Skeletal muscle satellite cell (primary cell): ENCODE measurements at regions not wholly inside any gene's neighbourhood (a gene's known extent, or its start where the extent isn't known, plus 50 kb on each side); places are given as distances from the start of the nearest gene placed in this dataset.

Experiments used
- H3K27me3 ChIP-seq: 2 replicates; pipeline ENCODE4 v1.7.0; 2013; ENCODE audit warnings: low read length; ENCODE audit not compliant: control insufficient read depth, insufficient read depth
- H3K36me3 ChIP-seq: 2 replicates; pipeline ENCODE4 v1.7.0; 2013; ENCODE audit warnings: mild to moderate bottlenecking, control low read depth, low read length; ENCODE audit not compliant: insufficient read depth
- H3K4me1 ChIP-seq: 2 replicates; pipeline ENCODE4 v1.7.0; 2013; ENCODE audit warnings: low read length; ENCODE audit not compliant: control insufficient read depth, insufficient read depth
- H3K4me2 ChIP-seq: 2 replicates; pipeline ENCODE4 v1.7.0; 2013; ENCODE audit warnings: mild to moderate bottlenecking, low read length
- H3K4me3 ChIP-seq: 2 replicates; pipeline ENCODE4 v1.7.0; 2013; ENCODE audit warnings: low read length
- H3K9ac ChIP-seq: 2 replicates; pipeline ENCODE4 v1.7.0; 2013; ENCODE audit warnings: mild to moderate bottlenecking, low read depth, low read length, moderate library complexity
- H3K9me3 ChIP-seq: replicated peaks from 2 replicates; pipeline ENCODE4 v1.7.0; 2013; ENCODE audit warnings: mild to moderate bottlenecking, control low read depth, low read length

DNA sequence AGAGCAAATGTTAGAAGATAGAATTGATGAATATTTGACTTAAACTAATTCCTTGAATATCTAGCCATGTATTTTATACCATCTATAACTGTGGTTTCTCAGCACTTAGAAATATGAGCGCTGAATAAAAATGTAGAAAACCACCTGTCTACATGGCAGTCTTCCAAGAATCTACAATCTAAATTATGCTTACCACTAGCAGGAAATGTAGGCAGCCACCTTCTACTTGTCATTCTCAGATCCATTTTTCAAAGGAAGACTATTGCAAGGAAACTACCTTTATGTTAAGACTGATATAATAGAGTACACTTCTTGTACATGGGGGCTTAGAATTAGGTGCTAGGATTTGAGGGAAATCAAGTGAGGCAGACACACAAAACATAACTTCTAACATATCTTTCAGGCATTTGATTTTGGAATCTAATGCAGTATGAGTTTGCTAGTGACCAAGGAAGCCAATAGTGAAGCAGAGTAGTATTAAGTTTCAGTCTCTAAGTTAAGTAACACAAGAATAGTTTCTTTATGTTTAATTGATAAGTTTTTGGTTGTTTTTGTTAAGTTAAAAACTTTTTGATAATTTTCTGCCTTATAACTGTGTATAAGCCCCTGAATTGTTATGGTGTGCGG, 175.9 kb upstream of the ITGA4 start:
- Histone ChIP-seq H3K4me2 (no peak overlapping the region), H3K4me3 (no peak overlapping the region), H3K9ac (no peak overlapping the region), H3K36me3 (no peaks in the 10 kb centered on the region), H3K27me3 (no peaks in the 10 kb centered on the region), H3K9me3 (no peaks in the 10 kb centered on the region), H3K4me1 (no peaks in the 10 kb centered on the region)

DNA sequence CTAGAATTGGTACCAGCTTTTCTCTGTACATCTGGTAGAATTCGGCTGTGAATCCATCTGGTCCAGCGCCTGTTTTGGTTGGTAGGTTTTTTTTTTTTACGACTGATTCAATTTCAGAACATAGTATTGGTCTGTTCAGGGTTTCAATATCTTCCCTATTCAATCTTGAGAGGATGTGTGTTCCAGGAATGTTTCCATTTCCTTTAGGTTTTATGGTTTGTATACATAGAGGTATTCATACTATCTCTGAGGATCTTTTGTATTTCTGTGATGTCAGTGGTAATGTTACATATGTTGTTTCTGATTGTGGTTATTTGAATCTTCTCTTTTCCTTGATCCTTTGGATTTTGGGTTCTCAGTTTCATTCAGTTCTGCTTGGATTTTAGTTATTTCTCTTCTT, 172.1 kb upstream of the ITGA4 start:
- H3K4me1 ChIP-seq: no peaks in the 10 kb centered on the region
- H3K9me3 ChIP-seq: no peaks in the 10 kb centered on the region
- no peaks in the 10 kb centered on the region for H3K27me3 ChIP-seq
- H3K36me3 ChIP-seq: no peaks in the 10 kb centered on the region
- no peak overlapping the region for H3K4me2 ChIP-seq
- H3K4me3 ChIP-seq: no peak overlapping the region
- H3K9ac ChIP-seq: no peak overlapping the region

DNA sequence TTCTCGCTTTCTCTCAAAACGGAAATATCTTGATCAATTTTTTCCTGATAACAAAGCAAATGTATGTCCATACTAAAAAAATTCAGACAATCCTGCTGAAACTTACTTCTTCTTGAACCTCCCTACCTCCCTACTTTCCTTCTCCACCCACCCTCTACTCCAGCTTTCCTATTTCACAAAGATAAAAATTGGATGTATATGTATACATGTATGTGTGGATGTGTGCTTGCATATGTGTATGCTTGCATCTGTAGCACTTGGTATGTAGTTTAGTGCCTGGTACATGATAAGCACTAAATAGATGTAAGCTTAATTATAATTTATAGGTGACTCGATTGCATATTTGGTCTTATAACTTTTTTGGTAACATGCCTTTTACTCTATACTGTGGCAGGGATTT, 167.5 kb upstream of the ITGA4 start:
- Histone ChIP-seq H3K36me3 (no peaks in the 10 kb centered on the region), H3K9ac (no peak overlapping the region), H3K4me3 (no peak overlapping the region), H3K9me3 (no peaks in the 10 kb centered on the region), H3K4me2 (no peak overlapping the region), H3K27me3 (no peaks in the 10 kb centered on the region), H3K4me1 (no peaks in the 10 kb centered on the region)

DNA sequence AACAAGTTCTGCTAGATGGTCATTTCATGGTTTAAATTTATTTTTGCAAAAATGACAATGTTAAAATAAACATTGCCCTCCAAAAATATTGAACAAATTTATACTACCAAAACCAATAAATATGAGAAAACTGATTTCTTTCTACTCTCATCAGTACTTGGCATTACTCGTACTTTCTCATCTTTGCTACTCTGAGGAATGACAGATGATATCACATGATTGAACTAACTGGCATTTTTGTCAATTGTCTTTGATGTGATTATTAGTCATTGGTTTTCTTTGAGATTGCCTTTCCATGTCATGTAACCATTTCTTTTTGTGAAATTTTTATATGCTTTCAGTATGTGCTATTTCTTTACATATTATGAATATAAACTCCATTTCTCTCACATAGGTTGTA, 167.0 kb upstream of the ITGA4 start:
- Histone ChIP-seq H3K4me1 (no peaks in the 10 kb centered on the region), H3K9ac (no peak overlapping the region), H3K27me3 (no peaks in the 10 kb centered on the region), H3K9me3 (no peaks in the 10 kb centered on the region), H3K4me2 (no peak overlapping the region), H3K4me3 (no peak overlapping the region), H3K36me3 (no peaks in the 10 kb centered on the region)

DNA sequence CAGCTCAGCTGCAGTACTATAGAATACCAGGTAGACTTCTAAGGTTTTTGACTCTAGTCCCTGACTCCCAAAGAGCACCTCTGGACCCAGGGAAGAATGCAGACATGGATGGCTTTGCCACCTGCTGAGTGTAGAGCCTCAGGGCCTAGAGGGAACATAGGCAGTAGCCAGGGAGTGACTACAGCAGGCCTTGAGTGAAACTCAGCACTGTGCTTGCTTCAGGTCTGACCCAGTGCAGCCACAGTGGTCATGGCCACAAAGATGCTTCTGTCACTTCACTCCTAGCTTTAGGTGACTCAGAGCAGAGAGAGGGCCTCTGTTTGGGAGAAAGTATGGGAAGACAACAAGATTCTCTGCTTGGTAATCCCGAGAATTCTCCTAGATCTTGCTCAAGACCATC, 162.2 kb upstream of the ITGA4 start:
- Histone ChIP-seq H3K9me3 (no peaks in the 10 kb centered on the region), H3K4me2 (no peak overlapping the region), H3K4me1 (no peaks in the 10 kb centered on the region), H3K27me3 (no peaks in the 10 kb centered on the region), H3K4me3 (no peak overlapping the region), H3K36me3 (no peaks in the 10 kb centered on the region), H3K9ac (no peak overlapping the region)

DNA sequence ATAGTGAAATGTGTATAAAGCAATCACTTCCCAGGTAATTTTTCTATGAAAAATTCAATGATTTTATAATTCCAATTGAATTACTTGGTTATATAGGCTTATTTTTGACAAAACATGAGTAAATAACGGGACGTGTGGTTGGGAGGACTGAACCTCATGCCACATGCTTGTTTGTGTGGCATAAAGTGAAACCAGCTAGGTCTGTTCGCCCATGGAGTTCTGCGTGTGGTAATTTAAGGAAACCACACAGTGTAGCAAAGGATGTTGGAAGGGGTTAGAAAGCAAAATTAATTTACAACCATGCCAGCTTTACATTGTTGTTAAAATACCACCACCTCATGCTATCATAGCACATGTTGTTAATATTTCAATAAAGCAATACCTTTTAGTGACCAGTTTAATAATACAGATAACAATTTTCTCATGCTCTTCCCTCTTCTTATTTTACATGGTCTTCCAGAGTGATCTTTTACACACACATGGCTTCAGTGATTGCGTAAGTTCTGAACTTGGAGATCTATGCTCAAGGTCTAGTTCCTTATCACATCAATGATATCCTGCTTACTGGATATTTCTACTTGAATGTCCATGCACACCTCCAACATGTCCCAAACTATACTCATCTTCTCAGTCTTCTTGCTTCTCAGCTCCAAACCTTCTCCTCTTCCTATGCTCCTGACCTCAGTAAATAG, 156.4 kb upstream of the ITGA4 start:
- Histone ChIP-seq H3K36me3 (no peaks in the 10 kb centered on the region), H3K9me3 (no peaks in the 10 kb centered on the region), H3K4me1 (no peaks in the 10 kb centered on the region), H3K27me3 (no peaks in the 10 kb centered on the region), H3K4me2 (no peak overlapping the region), H3K4me3 (no peak overlapping the region), H3K9ac (no peak overlapping the region)

DNA sequence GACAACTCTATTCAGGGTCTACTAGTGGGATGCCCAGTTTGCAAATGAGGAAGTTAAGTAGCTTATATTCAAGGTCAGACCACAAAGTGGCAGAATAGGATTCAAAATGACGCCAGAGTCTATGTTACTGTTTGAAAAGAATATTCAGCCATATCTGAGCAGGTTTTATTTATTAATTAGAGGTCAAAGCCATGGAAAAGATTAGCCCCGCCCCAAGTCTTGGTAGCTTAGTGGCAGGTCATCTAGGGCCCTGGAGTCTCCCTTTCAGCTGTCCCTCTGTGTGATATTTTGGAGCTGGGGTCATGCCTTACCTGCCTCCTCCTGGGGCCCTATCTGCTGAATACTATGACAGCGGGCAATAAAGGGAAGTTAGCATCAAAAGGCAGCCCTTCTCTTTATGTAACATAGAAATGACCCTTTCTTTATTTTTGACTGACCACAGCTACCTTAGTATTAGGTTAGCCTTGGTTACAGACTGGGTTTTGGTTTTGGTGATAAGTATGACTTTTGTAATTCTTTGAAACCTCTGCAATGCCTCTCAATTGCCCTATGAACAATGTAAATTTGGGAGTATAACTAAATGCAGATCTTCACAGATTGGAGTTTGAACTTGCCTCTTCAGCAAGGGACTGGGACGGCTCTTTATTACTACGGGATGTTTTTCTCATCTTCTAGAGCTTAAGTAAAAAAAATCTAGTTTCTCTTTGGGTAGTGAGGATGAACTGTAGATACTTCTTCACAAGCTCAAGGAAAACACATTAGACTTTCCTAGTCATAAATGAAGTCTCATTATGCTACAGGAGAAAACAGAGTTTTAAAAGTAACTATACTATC, 153.0 kb upstream of the ITGA4 start:
- peaks cover 14% of the 10 kb centered on the region for H3K4me1 ChIP-seq
- no peak overlapping the region for H3K4me3 ChIP-seq
- no peak overlapping the region for H3K4me2 ChIP-seq
- no peaks in the 10 kb centered on the region for H3K27me3 ChIP-seq
- no peaks in the 10 kb centered on the region for H3K9me3 ChIP-seq
- H3K36me3 ChIP-seq: no peaks in the 10 kb centered on the region
- no peak overlapping the region for H3K9ac ChIP-seq

DNA sequence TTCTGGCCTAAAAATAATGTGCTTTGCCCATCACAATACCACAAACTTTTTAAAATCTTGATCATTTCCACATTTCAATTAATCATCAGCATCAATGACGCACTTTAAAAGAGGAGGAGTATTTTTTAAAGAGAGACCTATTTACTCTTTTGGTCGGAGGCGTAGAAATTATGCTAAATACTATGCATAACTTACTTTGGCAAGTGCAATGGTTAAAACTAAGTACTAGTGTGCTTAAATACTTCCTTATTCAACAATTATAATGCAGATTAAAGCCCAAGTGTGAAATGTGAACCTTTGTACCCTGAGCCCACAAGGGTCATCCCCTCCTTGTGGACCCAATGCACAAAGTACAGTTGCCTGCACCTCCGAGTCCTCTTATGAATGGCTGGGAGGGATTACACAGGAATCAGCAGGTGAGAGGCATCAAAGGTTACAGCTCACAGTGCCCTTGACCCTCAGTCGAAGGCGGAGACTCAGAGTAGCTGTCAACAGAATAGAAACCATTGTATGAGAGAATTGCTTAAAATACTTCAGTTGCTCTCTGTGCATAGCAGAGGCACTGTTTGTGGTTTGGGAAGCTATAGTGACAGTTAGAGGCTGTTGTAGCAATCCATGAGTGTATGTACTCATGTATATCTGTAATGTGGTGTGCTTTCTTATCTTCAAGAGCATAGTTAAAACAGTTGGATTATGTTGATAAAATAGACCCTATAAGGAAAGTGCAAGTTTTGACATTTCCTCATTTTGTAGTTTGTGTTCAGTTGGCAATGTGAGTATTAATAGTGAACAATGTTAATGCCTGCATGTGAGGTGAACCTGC, 151.7 kb upstream of the ITGA4 start:
- no peak overlapping the region for H3K4me3 ChIP-seq
- peaks cover 14% of the 10 kb centered on the region for H3K4me1 ChIP-seq
- no peaks in the 10 kb centered on the region for H3K36me3 ChIP-seq
- H3K4me2 ChIP-seq: no peak overlapping the region
- H3K9me3 ChIP-seq: no peaks in the 10 kb centered on the region
- no peak overlapping the region for H3K9ac ChIP-seq
- no peaks in the 10 kb centered on the region for H3K27me3 ChIP-seq

DNA sequence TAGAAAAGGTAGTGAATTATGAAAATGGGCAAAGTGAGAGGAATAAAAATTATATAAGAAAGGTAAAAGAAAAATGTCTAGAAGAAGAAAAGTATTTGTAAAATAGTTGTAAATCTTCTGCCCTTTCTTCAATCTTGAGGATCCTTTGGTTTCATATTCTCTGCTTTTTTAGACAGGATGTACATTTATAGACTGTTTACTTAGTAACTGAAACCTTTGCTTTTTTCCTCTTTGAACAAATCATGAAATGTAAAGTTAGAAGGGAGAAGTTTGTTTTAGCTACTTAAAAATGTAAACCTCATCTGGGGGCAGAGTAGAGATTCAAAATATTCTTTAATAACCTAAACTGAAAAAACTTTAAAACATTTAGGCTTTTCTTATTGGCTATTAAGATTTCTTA, 150.4 kb upstream of the ITGA4 start:
- H3K4me1 ChIP-seq: peaks cover 14% of the 10 kb centered on the region
- no peaks in the 10 kb centered on the region for H3K36me3 ChIP-seq
- H3K9me3 ChIP-seq: no peaks in the 10 kb centered on the region
- peak overlapping the region; percentile 54 for H3K4me2 ChIP-seq
- H3K4me3 ChIP-seq: no peak overlapping the region
- H3K9ac ChIP-seq: no peak overlapping the region
- no peaks in the 10 kb centered on the region for H3K27me3 ChIP-seq

DNA sequence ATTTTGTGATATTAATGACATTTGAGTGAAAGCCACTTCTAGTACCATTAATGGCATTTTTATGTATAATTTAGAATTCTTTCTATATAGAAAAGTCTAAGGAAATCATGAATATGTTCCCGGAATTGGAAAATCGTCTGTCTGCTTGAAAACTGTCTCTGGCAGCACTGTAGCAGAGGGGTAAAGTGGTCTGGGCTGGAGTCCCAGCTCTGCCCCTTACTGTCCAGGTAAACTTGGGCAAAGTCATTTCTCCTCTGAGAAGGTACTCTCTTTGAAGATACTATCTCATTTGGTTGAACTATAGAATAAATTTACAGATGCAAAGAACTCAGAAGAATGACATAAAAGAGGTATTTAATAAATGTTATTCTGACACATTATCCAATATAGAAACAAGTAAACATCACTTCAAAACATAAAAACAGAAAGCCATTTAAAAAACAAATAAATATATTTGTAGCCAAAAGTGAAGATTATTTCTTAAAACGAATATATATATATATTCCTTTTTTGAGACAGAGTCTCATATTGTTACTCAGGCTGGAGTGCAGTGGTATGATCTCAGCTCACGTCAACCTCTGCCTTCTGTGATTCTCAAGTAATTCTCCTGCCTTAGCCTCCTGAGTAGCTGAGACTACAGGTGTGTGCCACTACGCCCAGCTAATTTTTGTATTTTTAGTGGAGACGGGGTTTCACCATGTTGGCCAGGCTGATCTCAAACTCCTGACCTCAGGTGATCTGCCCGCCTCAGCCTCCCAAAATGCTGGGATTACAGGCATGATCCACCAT, 149.8 kb upstream of the ITGA4 start:
- H3K4me1 ChIP-seq: peaks cover 14% of the 10 kb centered on the region
- no peak overlapping the region for H3K9ac ChIP-seq
- no peaks in the 10 kb centered on the region for H3K27me3 ChIP-seq
- H3K4me2 ChIP-seq: peak overlapping the region; percentile 54
- no peaks in the 10 kb centered on the region for H3K9me3 ChIP-seq
- H3K36me3 ChIP-seq: no peaks in the 10 kb centered on the region
- no peak overlapping the region for H3K4me3 ChIP-seq
